ENCODE measurements at regions not wholly inside any gene's neighbourhood (a gene's known extent, or its start where the extent isn't known, plus 50 kb on each side); places are given as distances from the start of the nearest gene placed in this dataset.
"Not testable (repeated sequence)": the region's sequence is repeated elsewhere in the genome, so short reads cannot be mapped to it uniquely, and the experiment has no call there.

GRCh38 chr11:14573539-14574057 is 53.4 kb upstream of the PSMA1 start:
- not testable (repeated sequence) for DNase-seq (ENCODE audit: low read depth)

GRCh38 chr11:14577292-14577691 is 57.1 kb upstream of the PSMA1 start:
- no peak for DNase-seq (ENCODE audit: low read depth)

GRCh38 chr11:14577835-14578529 is 57.8 kb upstream of the PSMA1 start:
- DNase-seq (ENCODE audit: low read depth), result no peak

GRCh38 chr11:14578541-14578956 is 58.4 kb upstream of the PSMA1 start:
- DNase-seq (ENCODE audit: low read depth), result peak; percentile 50

GRCh38 chr11:14579646-14580045 is 59.5 kb upstream of the PSMA1 start:
- DNase-seq (ENCODE audit: low read depth), result no peak

- DNase-seq (ENCODE audit: low read depth), result no peak
These were observed 60.8 kb upstream of the PDE3B start for GRCh38 chr11:14582793-14583192.

- no peak for DNase-seq (ENCODE audit: low read depth)
These were observed 60.2 kb upstream of the PDE3B start for GRCh38 chr11:14583252-14584034.

GRCh38 chr11:14584035-14584363 is 59.6 kb upstream of the PDE3B start:
- no peak for DNase-seq (ENCODE audit: low read depth)

GRCh38 chr11:14584595-14584994 is 59.0 kb upstream of the PDE3B start:
- DNase-seq (ENCODE audit: low read depth), result no peak

- DNase-seq (ENCODE audit: low read depth), result no peak
These were observed 58.2 kb upstream of the PDE3B start for GRCh38 chr11:14585438-14585837.

- no peak for DNase-seq (ENCODE audit: low read depth)
These were observed 56.3 kb upstream of the PDE3B start for GRCh38 chr11:14587258-14587657.

- no peak for DNase-seq (ENCODE audit: low read depth)
These were observed 54.9 kb upstream of the PDE3B start for GRCh38 chr11:14588681-14589080.

- no peak for DNase-seq (ENCODE audit: low read depth)
These were observed 54.2 kb upstream of the PDE3B start for GRCh38 chr11:14589421-14589820.

- DNase-seq (ENCODE audit: low read depth), result not testable (repeated sequence)
These were observed 52.6 kb upstream of the PDE3B start for GRCh38 chr11:14591046-14591445.

- DNase-seq (ENCODE audit: low read depth), result no peak
These were observed 49.9 kb upstream of the PDE3B start for GRCh38 chr11:14593671-14594070.
